WERI-Rb-1 (cell line): ENCODE measurements at regions not wholly inside any gene's neighbourhood (a gene's known extent, or its start where the extent isn't known, plus 50 kb on each side); places are given as distances from the start of the nearest gene placed in this dataset.
"Not testable (repeated sequence)": the region's sequence is repeated elsewhere in the genome, so short reads cannot be mapped to it uniquely, and the experiment has no call there.

Source experiments
- DNase-seq: peaks from one replicate; pipeline ENCODE4 v3.0.0-alpha.2; 2020
- H3K27ac ChIP-seq: fragments of 250-450 bp; sonication (Bioruptor Pico); 2 replicates; pipeline ENCODE4 v1.5.1; 2020; ENCODE audit warnings: mild to moderate bottlenecking, moderate library complexity
- H3K27me3 ChIP-seq: fragments of 250-450 bp; sonication (Bioruptor Pico); 2 replicates; pipeline ENCODE4 v1.5.1; 2021; ENCODE audit warnings: mild to moderate bottlenecking, low read depth, moderate library complexity; ENCODE audit not compliant: insufficient read depth, severe bottlenecking
- H3K36me3 ChIP-seq: fragments of 250-450 bp; sonication (Bioruptor Pico); 2 replicates; pipeline ENCODE4 v1.5.1; 2020; ENCODE audit warnings: mild to moderate bottlenecking, moderate library complexity
- H3K4me3 ChIP-seq: 2 replicates; pipeline ENCODE4 v1.5.1; 2011; ENCODE audit warnings: low read depth, mild to moderate bottlenecking, control low read depth, low read length
- H3K9me3 ChIP-seq: fragments of 250-450 bp; sonication (Bioruptor Pico); 2 replicates; pipeline ENCODE4 v1.5.1; 2021; ENCODE audit warnings: mild to moderate bottlenecking, moderate library complexity; ENCODE audit not compliant: severe bottlenecking
- CTCF ChIP-seq: IDR thresholded peaks from 2 replicates; pipeline ENCODE4 v1.5.1; 2011; ENCODE audit warnings: low read depth, mild to moderate bottlenecking, control low read depth, inconsistent platforms, low read length

DNA sequence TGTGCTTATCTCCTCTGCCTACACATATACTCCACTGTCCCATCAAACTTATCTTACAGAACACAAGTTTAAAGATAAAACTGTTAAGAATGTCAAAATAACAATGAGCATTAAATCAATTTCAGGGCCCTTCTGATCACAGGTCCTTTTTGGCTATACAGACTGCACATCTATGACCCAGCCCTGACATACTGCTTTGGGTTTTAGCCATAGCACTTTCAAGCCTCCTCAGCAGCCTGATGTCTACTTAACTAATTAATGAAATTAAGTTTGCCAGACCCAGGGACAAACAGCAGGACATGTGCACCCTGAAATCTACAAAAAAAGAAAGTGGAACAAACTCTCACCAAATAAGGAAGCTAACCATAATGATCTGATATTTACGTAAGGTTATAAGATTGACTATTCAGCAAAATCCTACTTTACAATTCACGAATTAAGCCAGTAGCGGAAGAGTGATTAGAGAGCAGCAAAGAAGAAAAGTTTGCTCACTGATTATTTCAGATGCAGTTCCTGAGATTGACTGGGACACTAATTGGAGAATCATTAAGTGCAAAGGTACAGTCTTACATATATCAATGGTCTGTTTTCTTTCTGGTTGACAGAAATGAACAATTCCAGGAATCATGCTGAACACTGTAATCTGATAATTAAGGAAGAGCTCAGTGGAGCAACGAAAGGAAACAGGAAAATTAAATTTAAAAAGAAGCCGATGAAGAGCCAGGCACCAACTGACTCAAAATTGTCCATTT is 669.3 kb upstream of the LRRN3 start:
- Histone ChIP-seq H3K27ac (no peak overlapping the region), H3K27me3 (no peaks in the 10 kb centered on the region), H3K36me3 (no peaks in the 10 kb centered on the region), H3K4me3 (no peak overlapping the region), H3K9me3 (no peaks in the 10 kb centered on the region)
- DNase-seq: no peak
- TF ChIP-seq CTCF: no peak

DNA sequence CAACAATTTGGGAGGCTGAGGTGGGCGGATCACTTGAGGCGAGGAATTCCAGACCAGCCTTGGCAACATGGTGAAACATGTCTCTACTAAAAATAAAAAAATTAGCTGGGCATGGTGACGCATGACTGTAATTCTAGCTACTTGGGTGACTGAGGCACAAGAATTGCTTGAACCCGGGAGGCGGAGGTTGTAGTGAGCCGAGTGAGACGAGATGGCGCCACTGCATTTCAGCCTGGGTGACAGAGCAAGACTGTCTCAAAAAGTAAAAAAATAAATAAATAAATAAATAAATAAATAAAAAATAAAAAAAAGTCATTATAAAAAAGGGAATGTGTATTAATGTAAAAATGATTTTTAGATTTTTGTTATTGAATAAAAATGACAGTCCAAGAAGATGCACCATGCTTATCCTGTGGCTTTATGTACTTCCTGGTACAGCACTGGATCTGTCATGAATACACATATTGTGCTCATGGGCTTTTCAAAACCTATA is 658.8 kb upstream of the LRRN3 start:
- Histone ChIP-seq H3K27me3 (no peaks in the 10 kb centered on the region), H3K9me3 (no peaks in the 10 kb centered on the region), H3K36me3 (no peaks in the 10 kb centered on the region), H3K4me3 (no peak overlapping the region), H3K27ac (no peak overlapping the region)
- no peak for DNase-seq
- no peak for TF ChIP-seq CTCF

DNA sequence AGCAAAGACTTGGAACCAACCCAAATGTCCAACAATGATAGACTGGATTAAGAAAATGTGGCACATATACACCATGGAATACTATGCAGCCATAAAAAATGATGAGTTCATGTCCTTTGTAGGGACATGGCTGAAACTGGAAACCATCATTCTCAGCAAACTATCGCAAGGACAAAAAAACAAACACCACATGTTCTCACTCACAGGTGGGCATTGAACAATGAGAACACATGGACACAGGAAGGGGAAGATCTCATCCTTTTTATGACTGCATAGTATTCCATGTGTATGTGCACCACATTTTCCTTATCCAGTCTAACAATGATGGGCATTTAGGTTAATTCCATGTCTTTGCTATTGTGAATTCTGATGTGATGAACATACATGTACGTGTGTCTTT is 652.0 kb upstream of the LRRN3 start:
- not testable (repeated sequence) for DNase-seq, H3K27me3 ChIP-seq, H3K36me3 ChIP-seq, H3K9me3 ChIP-seq, H3K4me3 ChIP-seq, H3K27ac ChIP-seq

- DNase-seq: peak; percentile 80
- peak; percentile 89 for TF ChIP-seq CTCF
- no peak overlapping the region for H3K27ac ChIP-seq
- H3K27me3 ChIP-seq: no peaks in the 10 kb centered on the region
- no peak overlapping the region for H3K4me3 ChIP-seq
- no peaks in the 10 kb centered on the region for H3K36me3 ChIP-seq
- H3K9me3 ChIP-seq: peaks cover 3% of the 10 kb centered on the region
Observed at GRCh38 chr7:110442381-110442837, 648.5 kb upstream of the LRRN3 start.

GRCh38 chr7:110446658-110447057 is 644.3 kb upstream of the LRRN3 start:
- H3K27me3 ChIP-seq: no peaks in the 10 kb centered on the region
- DNase-seq: no peak
- H3K4me3 ChIP-seq: no peak overlapping the region
- TF ChIP-seq CTCF: no peak
- H3K36me3 ChIP-seq: no peaks in the 10 kb centered on the region
- no peak overlapping the region for H3K27ac ChIP-seq
- H3K9me3 ChIP-seq: no peaks in the 10 kb centered on the region

DNA sequence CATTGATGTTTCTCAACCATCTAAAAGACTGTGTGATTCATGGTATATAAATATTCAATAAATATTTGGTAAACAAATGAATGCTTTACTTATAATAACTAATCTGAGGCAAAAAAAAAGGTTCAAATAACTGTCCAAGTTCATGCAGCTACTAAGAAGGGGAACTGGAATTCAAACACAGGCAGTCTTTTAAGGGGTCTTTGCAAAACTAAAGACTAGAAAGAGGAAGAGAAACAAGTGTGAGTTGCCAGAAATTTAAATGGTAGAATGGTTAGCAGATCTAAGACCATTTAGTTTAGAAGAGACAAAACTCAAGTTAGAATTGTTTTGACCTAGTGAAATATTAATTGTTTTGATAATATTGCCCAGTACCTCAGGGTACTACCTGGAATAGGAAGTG is 642.0 kb upstream of the LRRN3 start:
- DNase-seq: no peak
- no peaks in the 10 kb centered on the region for H3K27me3 ChIP-seq
- H3K36me3 ChIP-seq: no peaks in the 10 kb centered on the region
- no peak overlapping the region for H3K4me3 ChIP-seq
- no peaks in the 10 kb centered on the region for H3K9me3 ChIP-seq
- no peak overlapping the region for H3K27ac ChIP-seq
- TF ChIP-seq CTCF: no peak
